ENCODE measurements at regions not wholly inside any gene's neighbourhood (a gene's known extent, or its start where the extent isn't known, plus 50 kb on each side); places are given as distances from the start of the nearest gene placed in this dataset.

DNA sequence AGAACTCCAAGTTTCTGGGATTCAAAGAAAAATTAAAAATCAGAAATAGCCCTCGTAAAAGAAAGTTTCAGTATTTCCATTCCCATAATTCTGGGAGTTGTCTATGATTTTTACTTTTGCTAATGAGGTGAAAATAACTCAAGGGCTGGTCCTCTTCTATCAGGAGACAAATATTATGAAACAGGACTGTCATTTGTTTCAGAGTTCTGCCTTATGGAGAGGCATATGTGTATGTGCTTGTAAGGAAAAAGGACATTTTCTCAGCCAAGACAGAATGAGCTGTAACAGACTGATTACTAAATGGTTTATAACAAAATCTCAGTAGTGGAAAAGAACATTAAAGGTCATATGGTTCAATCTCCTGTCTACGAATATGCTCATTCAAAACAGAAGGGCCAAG is 59.0 kb upstream of the TAB3 start:
- TF ChIP-seq, protein P1, sequence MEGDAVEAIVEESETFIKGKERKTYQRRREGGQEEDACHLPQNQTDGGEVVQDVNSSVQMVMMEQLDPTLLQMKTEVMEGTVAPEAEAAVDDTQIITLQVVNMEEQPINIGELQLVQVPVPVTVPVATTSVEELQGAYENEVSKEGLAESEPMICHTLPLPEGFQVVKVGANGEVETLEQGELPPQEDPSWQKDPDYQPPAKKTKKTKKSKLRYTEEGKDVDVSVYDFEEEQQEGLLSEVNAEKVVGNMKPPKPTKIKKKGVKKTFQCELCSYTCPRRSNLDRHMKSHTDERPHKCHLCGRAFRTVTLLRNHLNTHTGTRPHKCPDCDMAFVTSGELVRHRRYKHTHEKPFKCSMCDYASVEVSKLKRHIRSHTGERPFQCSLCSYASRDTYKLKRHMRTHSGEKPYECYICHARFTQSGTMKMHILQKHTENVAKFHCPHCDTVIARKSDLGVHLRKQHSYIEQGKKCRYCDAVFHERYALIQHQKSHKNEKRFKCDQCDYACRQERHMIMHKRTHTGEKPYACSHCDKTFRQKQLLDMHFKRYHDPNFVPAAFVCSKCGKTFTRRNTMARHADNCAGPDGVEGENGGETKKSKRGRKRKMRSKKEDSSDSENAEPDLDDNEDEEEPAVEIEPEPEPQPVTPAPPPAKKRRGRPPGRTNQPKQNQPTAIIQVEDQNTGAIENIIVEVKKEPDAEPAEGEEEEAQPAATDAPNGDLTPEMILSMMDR (IDR thresholded peaks at IDR 0.05), result no peak
- TF ChIP-seq EZH2 (IDR thresholded peaks at IDR 0.05; ENCODE audit: borderline replicate concordance, insufficient read depth, low read depth, low read length, poor library complexity, severe bottlenecking), result no peak
